ENCODE measurements at regions not wholly inside any gene's neighbourhood (a gene's known extent, or its start where the extent isn't known, plus 50 kb on each side); places are given as distances from the start of the nearest gene placed in this dataset.
A peak's percentile ranks its signal among the peaks of the same experiment; 100 is the strongest.

- TF ChIP-seq MXD4 (CRISPR knock-in tag; IDR thresholded peaks at IDR 0.05) (0 out of 2 replicates have a peak, but pooled peaks have one; percentile 23), MIXL1 (CRISPR knock-in tag; IDR thresholded peaks at IDR 0.05) (no peak; the same call in 1 of the 2 replicates), FOXC1 (CRISPR knock-in tag; IDR thresholded peaks at IDR 0.05; ENCODE audit: borderline replicate concordance) (no peak), FOXP1 (IDR thresholded peaks at IDR 0.05) (no peak), FOXP1 (CRISPR knock-in tag; IDR thresholded peaks at IDR 0.05) (0 out of 2 replicates have a peak, but pooled peaks have one; percentile 34), DNMT3B (CRISPR knock-in tag; conservative IDR thresholded peaks at IDR 0.05) (0 out of 2 replicates have a peak, but pooled peaks have one; percentile 54), CREM (IDR thresholded peaks at IDR 0.05) (0 out of 2 replicates have a peak, but pooled peaks have one; percentile 18), CREM (CRISPR knock-in tag; IDR thresholded peaks at IDR 0.05) (no peak), ZNF24 (IDR thresholded peaks at IDR 0.05) (no peak), THAP8 (CRISPR knock-in tag; IDR thresholded peaks at IDR 0.05; ENCODE audit: borderline replicate concordance) (no peak), TEAD2 (CRISPR knock-in tag; IDR thresholded peaks at IDR 0.05) (no peak), ZBTB26 (CRISPR knock-in tag; IDR thresholded peaks at IDR 0.05; ENCODE audit: borderline replicate concordance) (no peak), SAP130 (CRISPR knock-in tag; IDR thresholded peaks at IDR 0.05; ENCODE audit: low read depth) (peak; percentile 27; the same call in 1 of the 2 replicates), KAT8 (CRISPR knock-in tag; IDR thresholded peaks at IDR 0.05) (peak; percentile 15; the same call in 1 of the 2 replicates), BCLAF1 (IDR thresholded peaks at IDR 0.05) (no peak), FOXA3 (CRISPR knock-in tag; IDR thresholded peaks at IDR 0.05) (peak; percentile 93), ZNF44 (CRISPR knock-in tag; IDR thresholded peaks at IDR 0.05) (0 out of 2 replicates have a peak, but pooled peaks have one; percentile 36), ARNT2 (CRISPR knock-in tag; IDR thresholded peaks at IDR 0.05; ENCODE audit: low read depth) (no peak), KMT2B (CRISPR knock-in tag; IDR thresholded peaks at IDR 0.05) (no peak), PHF20 (CRISPR knock-in tag; IDR thresholded peaks at IDR 0.05) (no peak), ELF3 (CRISPR knock-in tag; IDR thresholded peaks at IDR 0.05) (no peak), ZNF672 (CRISPR knock-in tag; IDR thresholded peaks at IDR 0.05) (no peak), SMYD3 (CRISPR knock-in tag; IDR thresholded peaks at IDR 0.05) (no peak), GLMP (CRISPR knock-in tag; IDR thresholded peaks at IDR 0.05; ENCODE audit: borderline replicate concordance) (no peak), ZFP41 (CRISPR knock-in tag; IDR thresholded peaks at IDR 0.05; ENCODE audit: borderline replicate concordance) (no peak), ZNF781 (CRISPR knock-in tag; IDR thresholded peaks at IDR 0.05; ENCODE audit: borderline replicate concordance, not compliant biosample characterization) (no peak), SKI (IDR thresholded peaks at IDR 0.05; ENCODE audit: partially characterized antibody) (no peak), ZNF329 (CRISPR knock-in tag; IDR thresholded peaks at IDR 0.05; ENCODE audit: low read depth) (no peak), RBM22 (optimal IDR thresholded peaks at IDR 0.05; ENCODE audit: low read length) (no peak)
Observed at GRCh38 chr6:150535151-150535804, 64.4 kb upstream of the PLEKHG1 start (continued).

Data from HepG2 (cell line).